GM21717 (cell line): ENCODE measurements at regions not wholly inside any gene's neighbourhood (a gene's known extent, or its start where the extent isn't known, plus 50 kb on each side); places are given as distances from the start of the nearest gene placed in this dataset.
"Not testable (repeated sequence)": the region's sequence is repeated elsewhere in the genome, so short reads cannot be mapped to it uniquely, and the experiment has no call there.

Experiments
- ATAC-seq: cut with Tn5 transposase; IDR thresholded peaks from one replicate; pipeline ENCODE4 v1.9.1; 2021; ENCODE audit warnings: mild to moderate bottlenecking, moderate library complexity; ENCODE audit not compliant: unreplicated experiment

- no peak for ATAC-seq
Measured at GRCh38 chr3:103421460-103421859, 986.6 kb downstream of the ZPLD1 start.

- ATAC-seq = no peak
Measured at GRCh38 chr3:103437883-103438282, 1003.1 kb downstream of the ZPLD1 start.

- ATAC-seq = peak; percentile 66
Measured at GRCh38 chr3:103440539-103441203, 1005.9 kb downstream of the ZPLD1 start.

- no peak for ATAC-seq
Measured at GRCh38 chr3:103446953-103447629, 1012.3 kb downstream of the ZPLD1 start.

DNA sequence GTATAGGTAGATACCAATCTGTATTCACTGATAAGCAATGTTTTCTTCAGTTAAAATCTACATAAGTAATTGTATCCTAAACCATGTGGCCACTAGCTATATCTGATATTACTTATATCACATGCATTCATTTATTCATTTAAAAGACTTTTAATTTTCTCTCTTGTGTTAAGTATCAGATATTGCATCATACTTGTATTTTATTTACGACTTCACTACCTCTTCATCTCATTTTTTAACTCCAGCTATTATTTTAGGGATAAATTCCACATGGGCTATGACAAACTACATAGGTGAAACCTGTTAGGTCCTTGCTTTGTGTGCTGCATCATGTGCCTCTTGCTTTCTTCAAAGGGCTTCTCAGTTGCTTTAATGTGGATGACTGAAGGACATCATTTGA is 1018.3 kb downstream of the ZPLD1 start:
- ATAC-seq = no peak

GRCh38 chr3:103459815-103460214 is 1025.0 kb downstream of the ZPLD1 start:
- ATAC-seq = no peak

GRCh38 chr3:103470498-103470897 is 1035.7 kb downstream of the ZPLD1 start:
- ATAC-seq = no peak

DNA sequence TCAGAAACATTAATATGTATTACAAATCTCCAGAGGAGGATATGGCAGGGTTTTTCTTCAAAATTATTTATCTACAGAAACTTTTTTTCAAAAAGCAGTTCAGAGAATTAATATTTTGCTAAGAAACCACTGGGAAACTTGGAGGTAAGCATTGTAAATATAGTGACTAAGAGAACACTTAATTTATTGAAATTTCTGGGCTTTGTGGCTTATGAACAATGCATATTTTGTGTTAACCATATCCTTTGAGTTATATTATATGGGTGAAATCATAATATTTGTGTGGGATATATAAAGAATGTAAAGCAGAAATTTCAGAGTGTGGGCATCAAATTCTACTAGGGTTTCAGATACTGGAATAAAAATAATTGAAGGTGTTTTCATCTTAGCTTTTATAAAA is 1059.2 kb downstream of the ZPLD1 start:
- no peak for ATAC-seq

DNA sequence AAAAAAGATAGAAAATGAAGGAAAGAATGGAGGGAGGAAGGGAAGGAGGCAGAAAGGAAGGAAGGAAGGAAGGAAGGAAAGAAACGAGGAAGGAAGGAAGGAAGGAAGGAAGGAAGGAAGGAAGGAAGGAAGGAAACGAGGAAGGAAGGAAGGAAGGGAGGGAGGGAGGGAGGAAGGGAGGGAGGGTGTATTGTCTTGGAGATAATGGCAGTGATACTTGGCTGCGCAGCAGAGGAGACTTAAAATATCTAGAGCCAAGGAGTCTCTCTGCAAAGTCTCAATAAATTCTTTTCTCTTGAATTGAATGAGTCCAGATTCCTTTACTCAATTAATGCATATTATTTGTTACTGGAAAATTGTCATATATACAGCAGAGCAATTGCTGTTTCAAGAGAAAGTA is 1059.7 kb downstream of the ZPLD1 start:
- ATAC-seq = no peak

- no peak for ATAC-seq
Measured at GRCh38 chr3:103495186-103495585, 1060.4 kb downstream of the ZPLD1 start.

- ATAC-seq = no peak
Measured at GRCh38 chr3:103499132-103499900, 1064.5 kb downstream of the ZPLD1 start.

DNA sequence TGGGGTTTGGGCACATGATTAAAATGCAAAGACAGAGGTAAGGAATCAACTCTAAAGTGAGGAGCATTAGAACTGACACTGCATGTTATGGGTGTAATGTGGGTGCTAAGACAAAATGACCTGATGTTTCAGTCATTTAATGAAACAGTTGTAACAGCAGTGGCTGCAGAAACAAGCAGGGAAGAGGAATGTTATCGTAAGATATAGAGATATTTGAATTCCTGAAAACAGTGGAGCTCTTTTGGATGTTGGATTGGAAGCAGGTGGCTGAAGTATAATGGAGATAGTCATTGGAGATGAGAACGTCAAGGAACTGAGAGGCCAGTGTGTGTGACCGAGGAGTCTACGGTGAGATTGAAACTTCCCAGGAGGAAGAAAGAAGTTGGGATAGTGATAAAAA is 1065.2 kb downstream of the ZPLD1 start:
- no peak for ATAC-seq

GRCh38 chr3:103510760-103511159 is 1075.9 kb downstream of the ZPLD1 start:
- ATAC-seq = no peak

- ATAC-seq = no peak
Measured at GRCh38 chr3:103511891-103512290, 1077.1 kb downstream of the ZPLD1 start.

- ATAC-seq = no peak
Measured at GRCh38 chr3:103512595-103512994, 1077.8 kb downstream of the ZPLD1 start.

DNA sequence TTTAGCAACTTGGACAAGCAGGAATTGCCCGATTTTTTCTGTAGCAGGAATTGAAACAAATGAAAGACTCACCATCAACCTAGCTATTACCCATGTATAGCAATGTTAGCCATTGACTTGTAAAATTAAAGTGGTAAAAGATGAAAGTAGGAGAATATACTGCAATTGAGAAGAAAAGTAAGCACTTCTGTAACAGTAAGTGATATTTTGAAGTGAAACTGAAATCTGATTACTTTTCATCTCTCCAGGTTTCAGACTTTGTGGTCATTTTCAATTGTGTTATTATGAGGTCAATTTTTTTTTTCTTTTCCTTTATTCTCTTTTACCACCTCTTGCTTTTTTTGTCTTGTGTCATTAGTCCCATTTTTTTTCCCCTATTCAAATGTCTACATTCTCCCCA is 1078.2 kb downstream of the ZPLD1 start:
- ATAC-seq = no peak

DNA sequence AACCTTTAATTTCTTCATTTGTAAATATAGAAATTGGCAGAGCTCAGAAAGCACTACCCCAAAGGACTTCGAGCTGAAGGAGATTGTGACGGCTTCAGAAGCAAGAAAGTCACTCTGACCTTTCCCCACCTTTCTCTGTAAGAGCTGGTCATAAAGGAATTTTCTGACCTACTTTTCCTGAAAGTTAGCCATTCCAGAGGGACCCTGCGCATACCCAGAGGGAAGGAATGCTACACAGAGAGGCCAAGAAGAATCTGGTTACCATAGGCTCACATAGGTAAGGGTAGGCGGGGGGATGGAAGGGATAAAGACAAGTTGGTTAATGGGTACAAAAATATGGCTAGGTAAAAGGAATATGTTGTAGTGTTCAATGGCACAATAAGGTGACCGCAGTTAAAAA is 1080.3 kb downstream of the ZPLD1 start:
- ATAC-seq = no peak

DNA sequence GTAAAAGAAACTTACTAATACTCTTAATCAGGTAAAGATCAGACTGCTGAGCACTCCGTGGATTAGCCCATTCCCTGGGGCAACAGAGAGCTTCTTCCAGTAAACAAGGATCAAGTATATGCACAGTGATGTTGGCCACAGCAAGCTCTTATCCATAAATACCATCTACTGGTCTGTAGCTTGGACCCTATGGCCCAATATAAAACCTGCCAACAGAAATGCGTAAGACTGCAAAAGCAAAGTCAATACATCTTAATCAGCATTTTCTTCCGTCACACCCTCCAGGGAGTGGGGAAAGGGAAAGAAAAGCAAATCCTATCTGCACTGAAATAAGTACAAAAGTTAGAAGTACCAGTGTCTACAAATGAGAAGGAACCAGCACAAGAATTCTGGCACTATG is 1082.1 kb downstream of the ZPLD1 start:
- ATAC-seq = no peak

- ATAC-seq = not testable (repeated sequence)
Measured at GRCh38 chr3:103531327-103531726, 1096.5 kb downstream of the ZPLD1 start.

DNA sequence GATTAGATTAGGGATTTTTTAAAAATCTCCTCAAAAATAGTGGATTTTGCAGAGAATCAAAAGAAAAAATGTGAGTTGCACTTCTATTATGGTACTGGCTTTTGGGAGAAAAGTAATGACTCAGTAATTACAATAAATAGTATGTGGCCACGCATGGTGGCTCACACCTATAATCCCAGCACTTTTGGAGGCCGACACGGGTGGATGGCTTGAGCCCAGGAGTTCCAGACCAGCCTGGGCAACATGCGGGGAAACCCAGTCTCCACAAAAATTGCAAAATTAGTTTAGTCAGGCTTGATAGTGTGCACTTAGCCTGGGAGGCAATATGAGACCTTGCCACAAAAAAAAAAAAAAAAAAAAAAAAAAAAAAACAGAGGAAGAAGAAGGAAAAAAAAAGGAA is 1098.2 kb downstream of the ZPLD1 start:
- no peak for ATAC-seq

DNA sequence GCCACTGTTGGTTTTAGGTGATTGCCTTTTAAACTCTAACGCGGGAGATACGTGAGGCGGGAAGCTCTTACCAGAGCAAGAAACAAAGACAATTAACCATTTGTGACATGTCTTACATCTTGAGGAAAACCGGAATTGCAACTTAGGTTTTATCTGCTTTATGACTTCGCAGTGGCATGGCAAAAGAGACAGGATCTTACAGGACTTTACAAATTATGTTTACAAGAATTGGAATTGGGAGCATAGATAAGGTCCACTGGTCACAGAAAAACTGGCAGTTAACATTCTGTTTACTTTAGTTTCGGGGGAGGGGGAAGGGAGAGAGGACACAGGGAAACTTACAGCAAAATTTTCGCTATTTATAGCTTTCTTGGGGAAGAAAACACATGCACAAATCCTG is 1119.6 kb downstream of the ZPLD1 start:
- ATAC-seq = no peak

DNA sequence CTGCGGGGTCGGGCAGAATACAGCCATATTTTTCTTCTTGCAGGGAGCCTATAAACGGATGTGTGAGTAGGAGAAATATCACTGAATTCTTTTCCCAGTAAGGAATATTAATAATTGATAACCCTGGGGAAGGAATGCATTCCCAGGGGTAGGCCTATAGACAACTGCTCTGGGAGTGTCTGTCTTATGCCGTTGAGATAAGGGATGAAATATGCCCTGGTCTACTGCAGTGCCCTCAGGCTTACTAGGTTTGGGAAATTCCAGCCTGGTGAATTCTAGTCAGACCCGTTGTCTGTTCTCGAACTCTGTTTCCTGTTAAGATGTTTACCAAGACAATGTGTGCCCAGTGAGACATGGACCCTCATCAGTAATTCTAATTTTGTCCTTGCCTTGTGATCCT is 1129.3 kb downstream of the ZPLD1 start:
- not testable (repeated sequence) for ATAC-seq
